Thymus (tissue), 11 donors: ENCODE measurements at regions not wholly inside any gene's neighbourhood (a gene's known extent, or its start where the extent isn't known, plus 50 kb on each side); places are given as distances from the start of the nearest gene placed in this dataset.

Experiments used
- DNase-seq, 9 donors: peaks; one replicate each; pipeline ENCODE4 v3.0.0-alpha.2; 2013; ENCODE audit warnings: low spot score in 9 of 9, low read depth in 6 of 9, missing footprints in 1 of 9
- H3K27ac ChIP-seq, 2 donors: one replicate each; pipeline ENCODE4 v1.5.1; 2013; ENCODE audit warnings: control low read depth in 1 of 2, low read depth in 1 of 2, low read length in 1 of 2, mild to moderate bottlenecking in 1 of 2, moderate library complexity in 1 of 2
- H3K27me3 ChIP-seq, 2 donors: one replicate each; pipeline ENCODE4 v1.5.1; 2013; ENCODE audit warnings: low read length in 1 of 2; ENCODE audit not compliant: control insufficient read depth in 2 of 2, insufficient read depth in 1 of 2
- H3K36me3 ChIP-seq, 2 donors: one replicate each; pipeline ENCODE4 v1.5.1; 2013; ENCODE audit warnings: low read length in 1 of 2, mild to moderate bottlenecking in 1 of 2, moderate library complexity in 1 of 2; ENCODE audit not compliant: control insufficient read depth in 2 of 2, insufficient read depth in 2 of 2
- H3K4me1 ChIP-seq, 2 donors: one replicate each; pipeline ENCODE4 v1.5.1; 2013; ENCODE audit warnings: low read length in 2 of 2; ENCODE audit not compliant: control insufficient read depth in 2 of 2, insufficient read depth in 2 of 2
- H3K4me3 ChIP-seq, 2 donors: one replicate each; pipeline ENCODE4 v1.5.1; 2013; ENCODE audit warnings: low read length in 2 of 2, control low read depth in 1 of 2, mild to moderate bottlenecking in 1 of 2
- H3K9me3 ChIP-seq, 2 donors: one replicate each; pipeline ENCODE4 v1.5.1; 2013; ENCODE audit warnings: low read length in 1 of 2, mild to moderate bottlenecking in 1 of 2; ENCODE audit not compliant: control insufficient read depth in 2 of 2, insufficient read depth in 1 of 2
- WGBS: extraction: QIAGEN DNeasy Blood & Tissue Kit; methylation state at CpG from one replicate; pipeline ENCODE4 v1.1.7; 2013; 5-methylcytosine and 5-hydroxymethylcytosine counted together
- donor health status: healthy.

DNA sequence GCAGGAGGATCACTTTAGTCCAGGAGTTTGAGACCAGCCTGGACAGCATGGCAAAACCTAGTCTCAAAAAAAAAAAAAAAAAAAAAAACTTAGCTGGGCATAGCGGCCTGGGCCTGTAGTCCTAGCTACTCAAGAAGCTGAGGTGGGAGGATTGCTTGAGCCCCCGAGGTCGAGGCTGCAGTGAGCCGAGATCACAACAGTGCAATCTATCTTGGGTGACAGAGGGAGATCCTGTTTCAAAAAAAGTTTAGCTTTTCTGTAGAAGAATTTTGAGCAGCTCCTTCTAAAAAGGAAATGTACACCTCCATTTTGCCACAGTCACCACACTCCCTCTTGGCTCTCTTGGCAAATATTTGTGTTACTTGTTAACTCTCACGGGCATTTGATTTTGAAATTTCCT is 505.8 kb downstream of the DOK5 start:
- Histone ChIP-seq H3K27ac (no peak overlapping the region), H3K4me3 (no peak overlapping the region), H3K9me3 (no peaks in the 10 kb centered on the region), H3K27me3 (no peaks in the 10 kb centered on the region), H3K4me1 (no peaks in the 10 kb centered on the region), H3K36me3 (no peaks in the 10 kb centered on the region)
- 70% methylated on average over 5 of the region's 5 CpGs for WGBS
- DNase-seq, result no peak

DNA sequence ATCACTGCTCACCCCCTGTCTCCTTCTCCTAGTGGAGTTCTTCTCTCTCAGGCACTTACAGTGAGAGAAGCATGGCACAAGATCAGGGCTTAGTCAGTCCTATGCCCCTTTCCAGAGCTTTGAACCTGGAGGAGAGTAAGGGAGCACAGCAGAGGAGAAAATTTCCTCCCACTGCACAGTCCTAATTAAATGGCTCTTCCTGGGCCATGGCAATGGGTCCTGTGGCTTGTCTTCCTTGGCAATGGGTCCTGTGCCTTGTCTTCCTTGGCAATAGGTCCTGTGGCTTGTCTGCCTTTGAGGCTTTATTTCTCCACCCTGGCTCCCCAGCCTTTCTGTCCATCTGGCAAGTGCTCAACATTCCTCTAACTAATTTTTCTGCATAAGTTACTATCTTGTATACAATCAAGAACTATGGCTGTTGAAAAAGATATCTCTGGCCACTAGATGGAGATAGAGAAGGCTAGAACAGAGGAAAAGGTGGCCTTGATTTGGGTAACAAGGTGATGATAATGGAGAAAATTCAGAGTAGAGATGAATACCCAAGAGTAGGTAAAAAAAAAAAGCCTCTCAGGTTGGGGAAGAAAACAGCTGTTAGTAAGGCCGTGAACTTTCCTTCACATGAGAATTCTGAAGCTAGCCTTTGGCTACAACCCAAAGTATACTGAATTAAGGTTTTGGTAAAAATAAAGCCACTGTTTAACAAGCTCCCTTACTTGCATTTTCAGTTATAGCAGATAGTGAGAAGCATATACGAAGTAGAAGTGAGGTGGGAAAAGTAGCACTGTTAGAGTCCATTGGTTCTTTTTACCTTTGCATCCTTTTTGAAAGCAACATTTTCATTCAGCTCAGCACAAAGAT is 504.9 kb downstream of the DOK5 start:
- Histone ChIP-seq H3K4me3 (no peak overlapping the region), H3K36me3 (no peaks in the 10 kb centered on the region), H3K27me3 (no peaks in the 10 kb centered on the region), H3K27ac (no peak overlapping the region), H3K9me3 (no peaks in the 10 kb centered on the region), H3K4me1 (no peaks in the 10 kb centered on the region)
- DNase-seq, result no peak
- 52% methylated on average over 2 of the region's 2 CpGs for WGBS

DNA sequence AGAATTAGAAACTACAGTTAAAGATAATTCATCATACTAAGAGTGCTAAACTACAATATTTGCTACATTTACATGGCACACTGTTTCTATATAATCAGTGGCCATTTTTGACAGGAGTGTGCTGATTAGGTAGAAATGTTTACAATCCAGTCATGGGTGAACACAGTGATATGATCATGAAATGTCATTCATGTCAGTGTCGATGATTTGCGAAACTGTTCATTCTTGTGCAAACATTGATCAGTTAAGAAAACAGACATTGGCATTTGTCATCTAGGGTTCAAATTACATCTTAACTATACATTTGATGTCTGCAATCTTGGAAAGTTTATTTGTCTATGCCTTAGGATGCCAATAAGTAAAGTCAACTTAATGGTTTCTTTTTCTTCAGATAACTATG is 474.9 kb downstream of the DOK5 start:
- Histone ChIP-seq H3K27ac (no peak overlapping the region), H3K9me3 (no peaks in the 10 kb centered on the region), H3K27me3 (no peaks in the 10 kb centered on the region), H3K4me3 (no peak overlapping the region), H3K36me3 (no peaks in the 10 kb centered on the region), H3K4me1 (no peaks in the 10 kb centered on the region)
- no peak for DNase-seq
- 96% methylated on average over 2 of the region's 2 CpGs for WGBS

DNA sequence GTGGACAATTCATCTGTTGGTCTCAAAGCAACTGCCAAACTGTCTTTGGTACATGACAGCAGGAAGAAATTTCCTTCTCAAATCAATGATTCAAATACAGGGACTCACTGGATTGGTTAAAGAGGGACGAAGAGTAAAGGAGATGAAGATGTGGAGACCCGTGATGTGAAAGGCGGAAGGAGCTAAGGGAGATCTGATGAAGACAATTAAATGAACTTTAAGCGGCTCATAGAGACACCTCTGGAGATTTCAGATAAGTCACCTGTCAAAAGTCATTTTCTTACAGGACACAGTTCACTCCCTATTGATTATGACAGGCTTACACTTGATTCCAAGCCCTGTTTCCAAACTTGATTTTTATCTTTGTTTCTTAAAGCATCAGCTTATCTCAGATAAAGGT is 466.3 kb downstream of the DOK5 start:
- Histone ChIP-seq H3K36me3 (no peaks in the 10 kb centered on the region), H3K27me3 (no peaks in the 10 kb centered on the region), H3K4me1 (no peaks in the 10 kb centered on the region), H3K27ac (no peak overlapping the region), H3K4me3 (no peak overlapping the region), H3K9me3 (no peaks in the 10 kb centered on the region)
- DNase-seq, result no peak
- 96% methylated on average over 4 of the region's 4 CpGs for WGBS

DNA sequence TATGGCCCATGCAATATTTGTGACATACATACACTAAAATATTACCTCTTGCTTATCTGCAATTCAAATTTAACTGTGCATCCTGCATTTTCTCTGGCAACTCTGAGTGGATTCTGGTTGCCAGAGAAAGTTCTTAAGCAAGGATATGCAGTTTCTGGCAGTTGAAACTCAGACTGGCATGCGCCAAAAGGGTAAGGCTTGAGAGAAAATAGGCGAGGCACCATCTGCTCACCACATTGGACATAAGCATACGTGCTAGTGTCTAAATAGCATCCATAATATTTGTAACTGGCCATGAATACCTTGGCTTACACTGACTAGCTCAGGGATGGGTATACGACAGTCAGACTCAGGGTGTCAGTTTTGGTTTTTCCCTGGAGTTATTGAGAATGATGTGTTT is 465.1 kb downstream of the DOK5 start:
- Histone ChIP-seq H3K27me3 (no peaks in the 10 kb centered on the region), H3K27ac (no peak overlapping the region), H3K9me3 (no peaks in the 10 kb centered on the region), H3K4me3 (no peak overlapping the region), H3K36me3 (no peaks in the 10 kb centered on the region), H3K4me1 (no peaks in the 10 kb centered on the region)
- DNase-seq, result no peak
- 91% methylated on average over 4 of the region's 4 CpGs for WGBS

DNA sequence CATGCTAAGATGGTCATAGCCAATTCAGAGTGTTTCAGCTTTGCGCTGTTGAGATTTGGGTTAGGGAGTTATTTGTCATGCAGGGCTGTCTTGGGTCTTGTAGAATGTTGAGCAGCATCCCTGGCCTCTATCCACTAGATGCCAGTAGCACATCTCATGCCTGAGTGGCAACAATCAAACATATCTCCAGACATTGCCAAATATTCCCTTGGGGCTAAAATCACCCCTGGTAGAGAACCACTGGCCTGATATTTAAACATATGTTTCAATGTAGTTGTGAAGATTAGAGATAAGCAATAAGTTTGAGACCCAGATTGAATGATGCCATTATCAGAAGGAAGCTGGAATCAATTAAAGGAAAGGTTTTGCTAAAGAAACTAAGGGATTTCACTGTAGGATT is 463.3 kb downstream of the DOK5 start:
- Histone ChIP-seq H3K27ac (no peak overlapping the region), H3K4me1 (no peaks in the 10 kb centered on the region), H3K27me3 (no peaks in the 10 kb centered on the region), H3K9me3 (no peaks in the 10 kb centered on the region), H3K36me3 (no peaks in the 10 kb centered on the region), H3K4me3 (no peak overlapping the region)
- DNase-seq, result no peak
- 99% methylated on average over 1 of the region's 1 CpG for WGBS

DNA sequence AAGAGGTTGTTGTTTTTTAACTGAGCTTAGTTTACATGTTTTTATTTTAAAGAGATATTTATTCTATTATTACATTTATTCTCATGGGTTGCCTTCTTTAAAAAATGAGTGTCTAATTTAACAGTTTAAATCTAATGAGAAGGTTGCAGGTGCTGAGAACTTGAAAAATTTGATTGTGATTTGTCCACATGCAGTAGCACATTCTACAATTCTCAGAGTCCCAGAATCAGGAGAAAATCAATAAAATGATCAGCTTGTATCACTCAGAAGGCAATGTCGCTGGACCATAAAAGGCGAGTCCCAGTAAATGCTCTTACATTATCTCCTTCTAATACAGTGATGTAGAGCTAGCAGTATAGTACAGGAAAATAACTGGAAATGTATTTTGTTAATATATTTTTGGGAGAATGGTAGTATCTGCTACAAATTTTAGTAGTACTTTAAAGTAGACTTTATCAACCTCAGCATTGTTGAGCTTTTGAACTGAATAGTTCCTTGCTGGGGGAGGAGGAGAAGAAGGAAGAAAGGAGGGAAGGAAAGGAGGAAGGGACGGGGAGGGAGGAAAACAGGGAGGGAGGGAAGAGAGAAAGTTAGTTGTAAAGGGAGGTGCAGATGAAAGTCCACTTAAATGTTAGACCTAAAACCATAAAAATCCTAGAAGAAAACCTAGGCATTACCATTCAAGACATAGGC is 458.0 kb downstream of the DOK5 start:
- no peak for DNase-seq
- H3K9me3 ChIP-seq, result no peaks in the 10 kb centered on the region
- H3K36me3 ChIP-seq, result no peaks in the 10 kb centered on the region
- H3K4me1 ChIP-seq, result no peaks in the 10 kb centered on the region
- H3K27me3 ChIP-seq, result no peaks in the 10 kb centered on the region
- WGBS, result 97% methylated on average over 3 of the region's 3 CpGs
- no peak overlapping the region for H3K4me3 ChIP-seq
- no peak overlapping the region for H3K27ac ChIP-seq

DNA sequence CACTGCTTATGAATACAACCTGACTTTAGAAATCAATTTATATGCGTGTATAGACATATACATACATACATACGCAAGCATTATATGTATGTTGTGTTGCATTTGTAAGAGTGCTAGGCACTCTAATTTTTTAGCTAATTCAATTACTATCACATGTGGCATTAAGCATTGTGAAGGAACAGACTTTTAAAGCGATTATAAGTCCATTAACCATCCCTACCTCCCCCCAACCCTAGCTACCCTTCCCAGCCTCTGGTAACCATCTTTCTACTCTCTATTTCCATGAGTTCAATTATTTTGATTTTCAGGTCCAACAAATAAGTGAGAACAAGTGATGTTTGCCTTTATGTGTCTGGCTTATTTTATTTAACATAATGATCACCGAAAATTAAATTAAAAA is 453.8 kb downstream of the DOK5 start:
- H3K27me3 ChIP-seq, result no peaks in the 10 kb centered on the region
- H3K4me1 ChIP-seq, result no peaks in the 10 kb centered on the region
- H3K36me3 ChIP-seq, result no peaks in the 10 kb centered on the region
- H3K27ac ChIP-seq, result no peak overlapping the region
- H3K9me3 ChIP-seq, result no peaks in the 10 kb centered on the region
- no peak for DNase-seq
- WGBS, result 78% methylated on average over 4 of the region's 4 CpGs
- no peak overlapping the region for H3K4me3 ChIP-seq

DNA sequence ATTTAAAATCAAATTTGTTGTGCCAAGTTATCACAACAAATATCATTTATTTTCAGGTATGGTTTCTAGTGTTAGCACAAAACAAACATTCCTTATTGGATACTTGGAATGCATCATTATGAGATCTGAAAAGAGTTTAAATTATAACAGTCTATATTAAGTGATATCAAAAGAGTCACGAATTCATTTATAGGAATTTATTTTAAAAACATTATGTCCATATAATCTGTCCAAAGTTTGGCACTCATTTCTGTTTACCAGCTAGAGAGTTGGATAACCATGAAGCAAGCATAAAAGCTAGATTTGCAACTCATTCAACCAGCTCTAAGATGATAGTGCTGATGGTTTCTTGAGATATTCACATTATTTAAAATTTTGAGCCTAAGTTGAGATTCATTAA is 453.2 kb downstream of the DOK5 start:
- Histone ChIP-seq H3K4me3 (no peak overlapping the region), H3K36me3 (no peaks in the 10 kb centered on the region), H3K4me1 (no peaks in the 10 kb centered on the region), H3K27ac (no peak overlapping the region), H3K9me3 (no peaks in the 10 kb centered on the region), H3K27me3 (no peaks in the 10 kb centered on the region)
- DNase-seq, result no peak
- 84% methylated on average over 1 of the region's 1 CpG for WGBS
